ENCODE measurements at regions not wholly inside any gene's neighbourhood (a gene's known extent, or its start where the extent isn't known, plus 50 kb on each side); places are given as distances from the start of the nearest gene placed in this dataset.

- Histone ChIP-seq H3K9me3 (ENCODE audit: control insufficient read depth in 2 of 2, insufficient read depth in 1 of 2, low read length in 1 of 2) (no peaks in the 10 kb centered on the region), H3K4me3 (ENCODE audit: low read length in 2 of 2) (no peak overlapping the region), H3K27ac (ENCODE audit: low read depth in 1 of 2, low read length in 1 of 2) (no peak overlapping the region), H3K27me3 (ENCODE audit: control insufficient read depth in 2 of 2, insufficient read depth in 1 of 2, low read length in 1 of 2) (no peaks in the 10 kb centered on the region), H3K36me3 (ENCODE audit: control insufficient read depth in 2 of 2, insufficient read depth in 2 of 2, low read length in 1 of 2) (no peaks in the 10 kb centered on the region), H3K4me1 (ENCODE audit: control insufficient read depth in 2 of 2, insufficient read depth in 2 of 2, low read length in 2 of 2) (no peaks in the 10 kb centered on the region)
- no peak for DNase-seq (ENCODE audit: low read depth in 6 of 9, low spot score in 9 of 9)
- 92% methylated on average over 10 of the region's 10 CpGs for WGBS
These were observed 190.6 kb upstream of the LNX1 start for GRCh38 chr4:53781629-53782457.

DNA sequence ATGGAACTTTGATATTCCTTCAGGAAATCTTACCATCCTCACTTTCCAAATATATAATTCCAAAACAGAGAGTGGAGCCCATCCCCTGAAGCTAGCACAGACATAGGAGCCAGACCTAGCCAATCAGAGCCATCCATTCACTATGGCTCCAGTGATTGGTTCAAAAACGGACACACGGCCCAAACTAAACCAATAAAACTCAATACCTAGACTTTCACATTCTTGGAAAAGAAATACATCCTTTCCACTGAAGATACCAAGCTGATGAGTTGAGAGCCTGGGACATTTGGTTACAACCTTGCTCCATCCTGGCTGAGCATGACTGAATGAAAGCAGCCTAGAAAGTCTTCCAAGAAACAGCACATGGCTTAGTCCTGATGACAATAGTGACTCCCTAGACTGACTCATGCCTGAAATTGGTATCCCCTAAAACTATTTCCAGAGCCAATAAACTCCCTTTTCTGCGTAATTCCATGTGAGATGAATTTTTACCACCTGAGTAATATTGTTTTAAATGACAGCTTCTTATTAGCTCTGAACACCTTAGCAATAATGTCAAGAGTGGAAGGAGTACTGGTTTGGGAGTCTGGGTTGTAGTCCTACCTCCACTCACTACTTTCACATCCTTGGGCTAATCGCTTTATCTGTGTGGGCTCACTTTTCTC, 189.6 kb upstream of the LNX1 start:
- Histone ChIP-seq H3K4me3 (ENCODE audit: low read length in 2 of 2) (no peak overlapping the region), H3K36me3 (ENCODE audit: control insufficient read depth in 2 of 2, insufficient read depth in 2 of 2, low read length in 1 of 2) (no peaks in the 10 kb centered on the region), H3K4me1 (ENCODE audit: control insufficient read depth in 2 of 2, insufficient read depth in 2 of 2, low read length in 2 of 2) (no peaks in the 10 kb centered on the region), H3K9me3 (ENCODE audit: control insufficient read depth in 2 of 2, insufficient read depth in 1 of 2, low read length in 1 of 2) (no peaks in the 10 kb centered on the region), H3K27me3 (ENCODE audit: control insufficient read depth in 2 of 2, insufficient read depth in 1 of 2, low read length in 1 of 2) (no peaks in the 10 kb centered on the region), H3K27ac (ENCODE audit: low read depth in 1 of 2, low read length in 1 of 2) (no peak overlapping the region)
- no peak for DNase-seq (ENCODE audit: low read depth in 6 of 9, low spot score in 9 of 9)
- 96% methylated on average over 4 of the region's 4 CpGs for WGBS

DNA sequence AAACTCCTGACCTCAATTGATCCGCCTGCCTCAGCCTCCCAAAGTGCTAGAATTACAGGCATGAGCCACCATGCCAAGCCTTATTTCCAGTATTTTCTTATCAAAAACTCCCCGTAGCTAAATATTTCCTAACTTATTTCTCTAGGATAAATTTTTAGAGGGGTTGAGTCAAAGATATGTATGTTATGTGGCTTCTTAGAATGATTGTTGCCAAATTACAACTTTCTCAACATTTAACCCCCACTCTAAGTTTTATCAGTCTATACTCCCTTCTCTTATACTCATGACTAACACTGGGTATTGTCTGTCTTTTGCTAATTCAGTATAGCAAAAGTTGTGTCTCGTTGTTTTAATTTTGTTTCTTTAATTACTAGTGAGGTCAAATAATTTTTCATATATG, 187.7 kb upstream of the LNX1 start:
- WGBS, result 95% methylated on average over 3 of the region's 3 CpGs
- Histone ChIP-seq H3K36me3 (ENCODE audit: control insufficient read depth in 2 of 2, insufficient read depth in 2 of 2, low read length in 1 of 2) (no peaks in the 10 kb centered on the region), H3K27ac (ENCODE audit: low read depth in 1 of 2, low read length in 1 of 2) (no peak overlapping the region), H3K4me1 (ENCODE audit: control insufficient read depth in 2 of 2, insufficient read depth in 2 of 2, low read length in 2 of 2) (no peaks in the 10 kb centered on the region), H3K4me3 (ENCODE audit: low read length in 2 of 2) (no peak overlapping the region), H3K9me3 (ENCODE audit: control insufficient read depth in 2 of 2, insufficient read depth in 1 of 2, low read length in 1 of 2) (no peaks in the 10 kb centered on the region), H3K27me3 (ENCODE audit: control insufficient read depth in 2 of 2, insufficient read depth in 1 of 2, low read length in 1 of 2) (no peaks in the 10 kb centered on the region)
- no peak for DNase-seq (ENCODE audit: low read depth in 6 of 9, low spot score in 9 of 9)

DNA sequence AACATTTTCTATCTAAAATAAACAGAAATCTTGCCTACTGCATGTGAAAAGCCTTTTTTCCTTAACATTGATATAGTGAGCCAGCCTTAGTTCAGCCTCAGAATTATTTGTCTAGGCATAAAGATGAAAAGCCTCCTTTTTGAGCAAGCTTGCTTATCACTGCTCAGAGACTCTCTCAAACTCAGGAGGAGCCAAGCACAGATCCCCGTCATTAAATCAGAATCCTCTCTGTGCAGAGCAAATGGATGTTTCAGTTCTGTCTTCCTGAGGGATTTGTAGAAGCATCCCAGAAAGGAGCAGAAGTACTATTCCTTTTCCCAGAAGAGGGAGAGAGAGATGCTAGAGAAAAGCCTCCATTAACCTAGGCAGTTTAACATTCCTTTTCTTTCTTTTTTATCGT, 186.9 kb upstream of the LNX1 start:
- DNase-seq (ENCODE audit: low read depth in 6 of 9, low spot score in 9 of 9), result no peak
- Histone ChIP-seq H3K4me3 (ENCODE audit: low read length in 2 of 2) (no peak overlapping the region), H3K9me3 (ENCODE audit: control insufficient read depth in 2 of 2, insufficient read depth in 1 of 2, low read length in 1 of 2) (no peaks in the 10 kb centered on the region), H3K27ac (ENCODE audit: low read depth in 1 of 2, low read length in 1 of 2) (no peak overlapping the region), H3K27me3 (ENCODE audit: control insufficient read depth in 2 of 2, insufficient read depth in 1 of 2, low read length in 1 of 2) (no peaks in the 10 kb centered on the region), H3K4me1 (ENCODE audit: control insufficient read depth in 2 of 2, insufficient read depth in 2 of 2, low read length in 2 of 2) (no peaks in the 10 kb centered on the region), H3K36me3 (ENCODE audit: control insufficient read depth in 2 of 2, insufficient read depth in 2 of 2, low read length in 1 of 2) (no peaks in the 10 kb centered on the region)
- 88% methylated on average over 2 of the region's 2 CpGs for WGBS

DNA sequence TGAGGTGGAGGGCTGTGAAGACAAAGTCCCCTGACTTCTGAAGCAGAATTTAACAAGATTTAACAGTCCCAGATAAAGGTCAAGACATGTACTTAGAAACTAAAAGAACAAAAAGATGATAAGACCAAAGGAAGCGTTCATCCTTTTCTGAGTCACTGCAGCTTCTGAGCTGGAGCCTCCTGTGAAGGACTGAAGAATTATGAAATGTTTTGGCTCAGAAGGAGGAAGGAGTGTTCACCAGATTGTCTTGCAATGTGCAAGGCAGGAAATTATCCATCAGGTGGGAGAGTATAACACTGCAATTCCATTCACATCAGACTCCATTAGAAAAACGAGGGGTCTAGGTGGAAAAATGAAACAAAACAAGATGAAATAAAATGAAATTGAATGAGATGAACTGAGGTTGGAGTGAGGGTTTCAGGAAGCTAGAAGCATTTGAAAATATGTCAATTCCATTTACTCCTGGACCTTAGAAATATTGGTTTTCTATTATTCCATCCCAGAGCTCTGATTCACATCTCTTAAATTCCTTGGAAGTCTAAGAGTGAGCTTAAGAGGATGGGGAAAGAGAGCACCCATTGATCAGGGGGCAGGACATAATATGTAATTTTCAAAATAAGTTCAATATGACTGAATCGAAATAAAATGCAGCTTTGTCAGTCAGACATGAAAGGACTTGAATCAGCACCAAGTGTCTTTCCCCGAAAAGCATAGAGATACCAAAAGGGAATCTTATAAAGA, 186.1 kb upstream of the LNX1 start:
- no peaks in the 10 kb centered on the region for H3K9me3 ChIP-seq (ENCODE audit: control insufficient read depth in 2 of 2, insufficient read depth in 1 of 2, low read length in 1 of 2)
- no peak overlapping the region for H3K4me3 ChIP-seq (ENCODE audit: low read length in 2 of 2)
- H3K27me3 ChIP-seq (ENCODE audit: control insufficient read depth in 2 of 2, insufficient read depth in 1 of 2, low read length in 1 of 2), result no peaks in the 10 kb centered on the region
- H3K36me3 ChIP-seq (ENCODE audit: control insufficient read depth in 2 of 2, insufficient read depth in 2 of 2, low read length in 1 of 2), result no peaks in the 10 kb centered on the region
- 74% methylated on average over 4 of the region's 4 CpGs for WGBS
- no peaks in the 10 kb centered on the region for H3K4me1 ChIP-seq (ENCODE audit: control insufficient read depth in 2 of 2, insufficient read depth in 2 of 2, low read length in 2 of 2)
- H3K27ac ChIP-seq (ENCODE audit: low read depth in 1 of 2, low read length in 1 of 2), result no peak overlapping the region
- DNase-seq (ENCODE audit: low read depth in 6 of 9, low spot score in 9 of 9), result no peak

DNA sequence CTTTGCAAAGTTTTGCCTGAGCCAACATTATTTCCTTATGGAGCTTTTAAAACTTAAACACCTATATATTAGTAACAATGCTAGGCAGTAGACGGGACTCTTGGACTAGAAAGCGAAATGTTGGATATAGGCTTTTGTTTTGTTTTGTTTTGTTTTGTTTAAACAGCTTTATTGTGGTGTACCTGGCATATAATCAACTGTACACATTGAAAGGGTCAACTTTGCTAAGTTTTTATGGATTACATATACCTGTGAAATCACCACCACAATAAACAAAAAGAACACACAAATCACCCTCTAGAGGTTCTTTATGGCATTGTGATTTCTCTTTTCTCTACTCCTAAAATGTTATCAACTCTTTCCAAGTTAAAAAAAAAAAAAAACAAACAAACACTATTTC, 184.9 kb upstream of the LNX1 start:
- WGBS, result 97% methylated on average over 2 of the region's 2 CpGs
- Histone ChIP-seq H3K4me3 (ENCODE audit: low read length in 2 of 2) (no peak overlapping the region), H3K36me3 (ENCODE audit: control insufficient read depth in 2 of 2, insufficient read depth in 2 of 2, low read length in 1 of 2) (no peaks in the 10 kb centered on the region)

GRCh38 chr4:53775381-53775780, 184.1 kb upstream of the LNX1 start:
- no peak overlapping the region for H3K27ac ChIP-seq (ENCODE audit: low read depth in 1 of 2, low read length in 1 of 2)
- H3K4me3 ChIP-seq (ENCODE audit: low read length in 2 of 2), result no peak overlapping the region
- no peaks in the 10 kb centered on the region for H3K9me3 ChIP-seq (ENCODE audit: control insufficient read depth in 2 of 2, insufficient read depth in 1 of 2, low read length in 1 of 2)
- no peaks in the 10 kb centered on the region for H3K4me1 ChIP-seq (ENCODE audit: control insufficient read depth in 2 of 2, insufficient read depth in 2 of 2, low read length in 2 of 2)
- H3K27me3 ChIP-seq (ENCODE audit: control insufficient read depth in 2 of 2, insufficient read depth in 1 of 2, low read length in 1 of 2), result no peaks in the 10 kb centered on the region
- H3K36me3 ChIP-seq (ENCODE audit: control insufficient read depth in 2 of 2, insufficient read depth in 2 of 2, low read length in 1 of 2), result no peaks in the 10 kb centered on the region
- 92% methylated on average over 4 of the region's 4 CpGs for WGBS
- DNase-seq (ENCODE audit: low read depth in 6 of 9, low spot score in 9 of 9), result no peak

More for the DNA sequence above, 184.9 kb upstream of the LNX1 start:
- no peaks in the 10 kb centered on the region for H3K9me3 ChIP-seq (ENCODE audit: control insufficient read depth in 2 of 2, insufficient read depth in 1 of 2, low read length in 1 of 2)
- H3K27ac ChIP-seq (ENCODE audit: low read depth in 1 of 2, low read length in 1 of 2), result no peak overlapping the region
- H3K27me3 ChIP-seq (ENCODE audit: control insufficient read depth in 2 of 2, insufficient read depth in 1 of 2, low read length in 1 of 2), result no peaks in the 10 kb centered on the region
- H3K4me1 ChIP-seq (ENCODE audit: control insufficient read depth in 2 of 2, insufficient read depth in 2 of 2, low read length in 2 of 2), result no peaks in the 10 kb centered on the region
- no peak for DNase-seq (ENCODE audit: low read depth in 6 of 9, low spot score in 9 of 9)

- H3K4me1 ChIP-seq (ENCODE audit: control insufficient read depth in 2 of 2, insufficient read depth in 2 of 2, low read length in 2 of 2), result no peaks in the 10 kb centered on the region
- no peaks in the 10 kb centered on the region for H3K27me3 ChIP-seq (ENCODE audit: control insufficient read depth in 2 of 2, insufficient read depth in 1 of 2, low read length in 1 of 2)
- DNase-seq (ENCODE audit: low read depth in 6 of 9, low spot score in 9 of 9), result no peak
- no peaks in the 10 kb centered on the region for H3K36me3 ChIP-seq (ENCODE audit: control insufficient read depth in 2 of 2, insufficient read depth in 2 of 2, low read length in 1 of 2)
- H3K9me3 ChIP-seq (ENCODE audit: control insufficient read depth in 2 of 2, insufficient read depth in 1 of 2, low read length in 1 of 2), result no peaks in the 10 kb centered on the region
- no peak overlapping the region for H3K4me3 ChIP-seq (ENCODE audit: low read length in 2 of 2)
- no peak overlapping the region for H3K27ac ChIP-seq (ENCODE audit: low read depth in 1 of 2, low read length in 1 of 2)
- 95% methylated on average over 3 of the region's 3 CpGs for WGBS
These were observed 180.0 kb upstream of the LNX1 start for GRCh38 chr4:53771326-53771725.

DNA sequence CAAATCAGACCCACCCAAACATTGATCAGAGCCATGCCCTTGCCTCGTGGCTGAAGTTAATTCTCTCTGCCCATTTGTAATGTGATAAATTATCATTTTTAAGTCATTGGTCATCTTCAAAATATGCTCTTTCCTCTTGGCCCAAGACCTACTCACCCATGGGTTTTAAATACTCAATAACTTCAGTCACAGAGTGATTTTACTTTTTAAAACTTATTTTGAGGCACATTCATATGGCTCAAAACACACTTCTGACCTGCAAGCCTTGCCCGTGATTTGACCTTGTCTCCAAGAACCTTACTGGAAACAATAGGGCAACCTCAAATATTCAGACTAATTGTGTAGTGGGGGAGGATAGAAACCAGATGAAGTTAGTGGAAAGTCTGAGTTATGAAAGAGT, 176.2 kb upstream of the LNX1 start:
- Histone ChIP-seq H3K4me1 (ENCODE audit: control insufficient read depth in 2 of 2, insufficient read depth in 2 of 2, low read length in 2 of 2) (no peaks in the 10 kb centered on the region), H3K4me3 (ENCODE audit: low read length in 2 of 2) (no peak overlapping the region), H3K36me3 (ENCODE audit: control insufficient read depth in 2 of 2, insufficient read depth in 2 of 2, low read length in 1 of 2) (no peaks in the 10 kb centered on the region), H3K9me3 (ENCODE audit: control insufficient read depth in 2 of 2, insufficient read depth in 1 of 2, low read length in 1 of 2) (no peaks in the 10 kb centered on the region), H3K27me3 (ENCODE audit: control insufficient read depth in 2 of 2, insufficient read depth in 1 of 2, low read length in 1 of 2) (no peaks in the 10 kb centered on the region), H3K27ac (ENCODE audit: low read depth in 1 of 2, low read length in 1 of 2) (no peak overlapping the region)
- DNase-seq (ENCODE audit: low read depth in 6 of 9, low spot score in 9 of 9), result no peak
- WGBS, result 91% methylated on average over 2 of the region's 2 CpGs
